Endothelial cell of umbilical vein (primary cell): ENCODE measurements at regions not wholly inside any gene's neighbourhood (a gene's known extent, or its start where the extent isn't known, plus 50 kb on each side); places are given as distances from the start of the nearest gene placed in this dataset.
"Not testable (repeated sequence)": the region's sequence is repeated elsewhere in the genome, so short reads cannot be mapped to it uniquely, and the experiment has no call there.

Experiments used
- BruUV-seq: library from RNA; stranded (reverse); fragments of 400-500 nt; replicated peaks from 2 replicates; lab custom pipeline; 2021; lab: Mats Ljungman, UMichigan
- CTCF ChIA-PET: fragments of 300-600, 350-600 bp; sonication (Branson Sonifier 250); formaldehyde crosslinking; loops from one replicate; lab custom pipeline; 2021; ENCODE audit warnings: antibody characterized with exemption, inconsistent platforms; lab: Charles Lee
- POLR2A ChIA-PET: fragments of 300-600, 350-600 bp; sonication (Branson Sonifier 250); formaldehyde crosslinking; loops from one replicate; lab custom pipeline; 2021; ENCODE audit warnings: antibody characterized with exemption, inconsistent platforms; lab: Charles Lee
- DNase-seq: peaks from one replicate; pipeline ENCODE4 v3.0.0-alpha.2; 2011; ENCODE audit warnings: low read depth, low spot score
- FAIRE-seq: peaks from 2 replicates; lab custom pipeline; 2011; peaks lifted over from hg19 to GRCh38; lab: Jason Lieb, UNC
- H2AFZ ChIP-seq: 2 replicates; pipeline ENCODE4 v1.6.0; 2012; ENCODE audit warnings: low read depth, low read length, control low read depth, inconsistent platforms
- H3K27ac ChIP-seq: 2 replicates; pipeline ENCODE4 v1.5.1; 2011; ENCODE audit warnings: low read depth, mild to moderate bottlenecking, control low read depth, low read length, moderate library complexity; ENCODE audit not compliant: insufficient read depth
- H3K27me3 ChIP-seq, 2 experiments: 2 replicates each; pipeline versions ENCODE4 v1.6.0 to v1.6.1; 2011; ENCODE audit warnings: low read length in 2 of 2, mixed read lengths in 1 of 2; ENCODE audit not compliant: control insufficient read depth in 2 of 2, insufficient read depth in 2 of 2
- H3K36me3 ChIP-seq, 2 experiments: 2 replicates in 1 of 2; 3 replicates in 1 of 2; pipeline ENCODE4 v1.5.1; 2011; ENCODE audit warnings: low read length in 2 of 2, mild to moderate bottlenecking in 1 of 2, moderate library complexity in 1 of 2; ENCODE audit not compliant: control insufficient read depth in 2 of 2, insufficient read depth in 2 of 2; ENCODE audit errors: extremely low read depth in 1 of 2
- H3K4me1 ChIP-seq: 3 replicates; pipeline ENCODE4 v1.5.1; 2011; ENCODE audit warnings: mild to moderate bottlenecking, low read length; ENCODE audit not compliant: control insufficient read depth, insufficient read depth; ENCODE audit errors: extremely low read depth
- H3K4me2 ChIP-seq: 2 replicates; pipeline ENCODE4 v1.6.1; 2011; ENCODE audit warnings: low read length, control low read depth, mixed read lengths; ENCODE audit not compliant: insufficient read depth
- H3K4me3 ChIP-seq, 3 experiments: fragments of 200-600 bp in 1 of 3; sonication (generic), shearing (Covaris generic) in 1 of 3; replicated peaks in 1 of 3; 2 replicates each; pipeline ENCODE4 v1.5.1; 2011 to 2016; ENCODE audit warnings: control low read depth in 3 of 3, low read length in 3 of 3, mild to moderate bottlenecking in 2 of 3, inconsistent platforms in 1 of 3, low read depth in 1 of 3, moderate library complexity in 1 of 3; ENCODE audit not compliant: insufficient read depth in 1 of 3
- H3K79me2 ChIP-seq: 2 replicates; pipeline ENCODE4 v1.6.0; 2012; ENCODE audit warnings: low read length, inconsistent platforms; ENCODE audit not compliant: control insufficient read depth, insufficient read depth
- H3K9ac ChIP-seq: replicated peaks from 2 replicates; pipeline ENCODE3; 2011; ENCODE audit warnings: low read length, control low read depth; ENCODE audit not compliant: insufficient read depth; ENCODE audit errors: extremely low read depth
- H3K9me1 ChIP-seq: replicated peaks from 3 replicates; pipeline ENCODE4 v1.6.0; 2011; ENCODE audit warnings: mild to moderate bottlenecking, low read length; ENCODE audit not compliant: control insufficient read depth, insufficient read depth; ENCODE audit errors: extremely low read depth
- H3K9me3 ChIP-seq: replicated peaks from 2 replicates; pipeline ENCODE4 v1.5.1; 2012; ENCODE audit warnings: low read length, inconsistent platforms; ENCODE audit not compliant: control insufficient read depth, insufficient read depth
- H4K20me1 ChIP-seq: replicated peaks from 2 replicates; pipeline ENCODE3; 2011; ENCODE audit warnings: mild to moderate bottlenecking, low read length; ENCODE audit not compliant: control insufficient read depth, insufficient read depth; ENCODE audit errors: extremely low read depth
- dilution Hi-C: fragments of 300-500 bp; cut with MboI; formaldehyde crosslinking; loops from one replicate; pipeline ENCODE4 v1.15.0; 2019; ENCODE audit warnings: low sequenced_read_pairs; ENCODE audit not compliant: extremely low pct_ligation_motif_present
- intact Hi-C: fragments of 100-400 bp; cut with micrococcal nuclease; formaldehyde crosslinking; loops from one replicate; pipeline ENCODE4 v1.10.0; 2022

DNA sequence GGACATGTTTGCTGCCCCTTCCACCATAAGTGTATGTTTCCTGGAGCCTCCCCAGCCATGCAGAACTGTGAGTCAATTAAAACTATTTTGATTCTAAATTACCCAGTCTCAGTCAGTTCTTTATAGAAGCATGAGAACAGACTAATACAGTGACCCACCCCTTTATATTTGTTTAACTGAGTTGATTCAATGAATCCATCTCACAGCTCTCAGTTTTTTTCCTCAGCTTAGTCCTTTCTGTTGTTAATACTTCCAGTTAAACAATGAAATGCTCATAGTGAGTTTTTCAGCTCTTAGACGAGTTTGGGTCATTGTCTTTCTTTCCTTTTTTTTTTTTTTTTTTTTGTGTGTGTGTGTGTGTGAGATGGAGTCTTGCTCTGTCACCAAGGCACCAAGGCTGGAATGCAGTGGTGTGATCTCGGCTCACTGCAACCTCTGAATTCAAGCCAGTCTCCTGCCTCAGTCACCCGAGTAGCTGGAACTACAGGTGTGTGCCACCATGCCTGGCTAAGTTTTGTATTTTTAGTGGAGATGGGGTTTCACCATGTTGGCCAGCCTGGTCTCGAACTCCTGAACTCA, 627.4 kb downstream of the SPATA31A7 start:
- BruUV-seq, H3K27me3 ChIP-seq, H3K4me1 ChIP-seq, intact Hi-C loops, dilution Hi-C loops, H2AFZ ChIP-seq, FAIRE-seq, H3K27ac ChIP-seq, H3K4me3 ChIP-seq, H3K9ac ChIP-seq, H3K36me3 ChIP-seq, H3K4me2 ChIP-seq, H3K9me1 ChIP-seq, H4K20me1 ChIP-seq, H3K79me2 ChIP-seq, DNase-seq, CTCF ChIA-PET, H3K9me3 ChIP-seq, POLR2A ChIA-PET: not testable (repeated sequence)

DNA sequence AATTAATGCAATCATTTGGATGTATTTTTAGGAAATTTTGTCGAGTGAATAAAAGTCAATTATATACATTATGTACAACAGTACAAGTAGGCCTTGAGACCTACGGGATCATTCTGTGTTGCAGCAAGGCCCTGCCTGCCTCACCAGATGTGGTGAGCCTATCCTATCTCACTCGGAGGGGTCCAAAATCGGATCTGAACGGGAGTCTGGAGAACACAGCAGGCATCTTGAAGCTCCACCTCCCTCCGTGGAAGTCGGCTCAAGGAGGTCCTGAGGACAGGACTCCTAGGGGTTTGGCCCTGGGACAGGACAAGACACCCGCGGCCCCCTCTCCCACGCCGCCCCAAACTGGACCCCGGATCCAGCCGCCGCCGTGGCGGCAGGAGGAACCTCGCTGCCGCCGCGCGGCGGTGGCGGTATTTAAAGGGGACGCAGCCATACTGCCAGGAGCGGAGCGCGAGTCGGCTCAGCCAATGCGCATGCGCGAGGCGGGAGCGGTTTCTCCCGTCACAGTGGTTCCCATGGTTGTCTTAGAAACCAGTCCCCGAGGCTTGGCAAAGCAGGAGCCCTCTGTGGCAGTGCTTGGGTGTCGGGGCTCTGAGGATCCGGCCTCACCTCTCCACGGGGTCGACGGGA, 663.9 kb downstream of the SPATA31A7 start:
- CTCF ChIA-PET, H3K27ac ChIP-seq, H3K9ac ChIP-seq, H2AFZ ChIP-seq, DNase-seq, H3K79me2 ChIP-seq, H4K20me1 ChIP-seq, FAIRE-seq, H3K9me1 ChIP-seq, H3K36me3 ChIP-seq, POLR2A ChIA-PET, intact Hi-C loops, H3K9me3 ChIP-seq, H3K4me3 ChIP-seq, H3K27me3 ChIP-seq, BruUV-seq, H3K4me2 ChIP-seq, H3K4me1 ChIP-seq, dilution Hi-C loops: not testable (repeated sequence)

DNA sequence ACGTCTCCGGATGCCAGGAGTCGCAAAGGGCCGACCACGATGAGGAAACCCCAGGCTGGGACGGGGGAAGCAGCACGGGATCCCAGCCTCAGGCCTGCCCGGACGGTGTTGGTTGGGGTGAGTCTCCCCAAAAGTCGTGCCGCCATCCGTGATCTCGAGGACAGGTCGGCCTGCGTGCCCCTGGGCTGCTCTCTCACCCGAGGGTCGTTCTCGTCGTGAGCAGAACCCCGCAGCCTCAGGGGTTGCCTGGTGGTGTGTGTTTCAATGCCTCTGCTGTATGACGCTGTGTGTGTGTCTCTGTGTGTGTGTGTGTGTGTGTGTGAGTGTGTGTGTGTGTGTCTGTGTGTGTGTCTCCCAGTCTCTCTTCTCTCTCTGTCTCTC, 664.4 kb downstream of the SPATA31A7 start:
- peak overlapping the region in 1 of 3 experiments; percentile 16 for H3K4me3 ChIP-seq
- H2AFZ ChIP-seq, CTCF ChIA-PET, H3K27me3 ChIP-seq, H3K9me1 ChIP-seq, H3K9ac ChIP-seq, intact Hi-C loops, H3K79me2 ChIP-seq, BruUV-seq, H4K20me1 ChIP-seq, H3K4me2 ChIP-seq, dilution Hi-C loops, H3K36me3 ChIP-seq, H3K4me1 ChIP-seq, H3K9me3 ChIP-seq, DNase-seq, H3K27ac ChIP-seq, FAIRE-seq, POLR2A ChIA-PET: not testable (repeated sequence)

DNA sequence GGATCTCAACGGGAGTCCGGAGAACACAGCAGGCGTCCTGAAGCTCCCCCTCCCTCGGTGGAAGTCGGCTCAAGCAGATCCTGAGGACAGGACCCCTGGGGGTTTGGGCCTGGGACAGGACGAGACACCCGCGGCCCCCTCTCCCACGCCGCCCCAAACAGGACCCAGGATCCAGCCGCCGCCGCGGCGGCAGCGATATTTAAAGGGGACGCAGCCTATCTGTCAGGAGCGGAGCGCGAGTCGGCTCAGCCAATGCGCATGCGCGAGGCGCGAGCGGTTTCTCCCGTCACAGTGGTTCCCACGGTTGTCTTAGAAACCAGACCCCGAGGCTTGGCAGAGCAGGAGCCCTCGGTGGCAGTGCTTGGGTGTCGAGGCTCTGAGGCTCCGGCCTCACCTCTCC, 666.4 kb downstream of the SPATA31A7 start:
- H2AFZ ChIP-seq, H3K27me3 ChIP-seq, dilution Hi-C loops, H3K9me3 ChIP-seq, H3K4me2 ChIP-seq, H3K79me2 ChIP-seq, H3K9me1 ChIP-seq, intact Hi-C loops, H3K27ac ChIP-seq, H3K9ac ChIP-seq, CTCF ChIA-PET, BruUV-seq, H4K20me1 ChIP-seq, H3K36me3 ChIP-seq, H3K4me3 ChIP-seq, H3K4me1 ChIP-seq, DNase-seq, POLR2A ChIA-PET: not testable (repeated sequence)
- peak; percentile 88 for FAIRE-seq
